Daoy (cell line): ENCODE measurements at regions not wholly inside any gene's neighbourhood (a gene's known extent, or its start where the extent isn't known, plus 50 kb on each side); places are given as distances from the start of the nearest gene placed in this dataset.
"Not testable (repeated sequence)": the region's sequence is repeated elsewhere in the genome, so short reads cannot be mapped to it uniquely, and the experiment has no call there.

Source experiments
- DNase-seq: peaks from one replicate; pipeline ENCODE4 v3.0.0-alpha.2; 2015; ENCODE audit warnings: low read depth

DNA sequence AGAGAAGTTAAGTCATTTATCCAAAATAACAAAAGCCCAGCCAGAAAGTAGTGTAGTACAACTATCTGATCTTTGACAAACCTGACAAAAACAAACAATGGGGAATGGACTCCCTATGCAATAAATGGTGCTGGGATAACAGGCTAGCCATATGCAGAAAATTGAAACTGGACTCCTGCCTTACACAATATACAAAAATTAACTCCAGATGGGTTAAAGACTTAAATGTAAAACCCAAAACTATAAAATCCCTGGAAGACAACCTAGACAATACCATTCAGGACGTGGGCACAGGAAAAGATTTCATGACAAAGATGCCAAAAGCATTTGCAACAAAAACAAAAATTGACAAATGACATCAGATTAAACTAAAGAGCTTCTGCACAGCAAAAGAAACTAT is 561.4 kb upstream of the CHAC2 start:
- not testable (repeated sequence) for DNase-seq

DNA sequence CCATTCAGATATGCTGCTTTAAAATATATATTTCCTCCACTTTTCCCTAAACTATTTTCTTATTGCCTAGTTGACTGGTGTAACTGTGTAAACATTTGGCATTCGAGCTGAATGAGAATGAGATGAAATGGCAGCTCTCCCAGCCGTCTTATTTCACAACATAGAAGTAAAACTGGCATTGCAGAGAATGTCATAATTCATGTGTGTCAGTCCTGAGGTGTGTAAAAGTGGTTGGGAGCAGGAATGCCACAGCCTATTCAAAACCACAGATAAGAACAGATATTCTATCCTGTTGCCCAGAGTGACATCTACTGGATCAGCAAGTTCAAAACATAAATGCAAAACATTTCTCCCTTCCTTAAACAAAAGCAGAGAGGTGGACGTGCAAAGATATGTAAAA is 565.5 kb upstream of the CHAC2 start:
- peak; percentile 20 for DNase-seq

DNA sequence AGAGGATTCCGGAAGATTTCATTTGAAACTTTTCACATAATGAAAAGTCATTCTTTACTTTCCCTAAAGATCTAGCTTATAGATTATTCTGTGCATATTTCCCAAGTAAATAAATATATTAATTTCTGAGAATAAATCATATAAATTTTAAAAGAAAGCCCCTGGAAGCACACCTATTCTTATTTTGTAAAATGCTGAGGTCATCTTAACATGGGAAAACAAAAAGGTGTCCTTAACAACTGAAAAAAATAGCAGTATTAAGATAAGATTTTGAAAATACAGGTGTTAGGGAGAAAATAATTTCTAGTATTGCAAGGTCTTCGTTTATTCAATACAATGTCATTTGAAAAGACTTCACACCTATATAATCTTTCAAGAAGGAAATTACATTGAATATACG is 567.5 kb upstream of the CHAC2 start:
- no peak for DNase-seq

DNA sequence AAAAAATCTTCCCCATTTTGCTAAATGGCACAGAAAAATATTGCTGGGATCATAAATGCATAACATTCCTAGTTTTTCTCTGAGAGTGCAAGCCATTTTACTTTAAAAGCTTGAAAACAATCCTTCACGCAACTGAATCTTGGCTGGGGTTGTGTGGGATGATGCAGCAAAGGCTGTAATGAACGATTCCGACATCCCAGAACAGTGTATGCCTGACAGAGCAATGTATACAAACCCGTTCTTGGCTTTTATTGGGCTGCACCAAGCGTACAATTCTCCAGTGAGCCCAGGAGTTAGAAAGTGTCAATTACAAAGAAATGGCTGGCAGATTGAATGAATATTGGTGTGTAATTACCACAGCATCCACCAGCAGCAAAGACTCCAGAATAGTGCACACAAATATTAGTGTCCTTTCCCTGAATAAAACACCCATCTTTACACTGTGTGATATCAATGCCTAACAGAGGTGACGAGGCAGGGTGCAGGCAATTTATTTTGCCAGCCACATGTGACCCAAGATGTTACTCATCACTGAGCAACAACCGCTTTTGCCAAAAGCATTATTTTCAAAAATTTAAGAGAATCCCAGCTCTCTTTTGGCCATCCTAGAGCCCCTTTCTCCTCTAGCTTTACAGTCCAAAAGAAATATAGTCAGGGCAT is 578.6 kb upstream of the CHAC2 start:
- no peak for DNase-seq

DNA sequence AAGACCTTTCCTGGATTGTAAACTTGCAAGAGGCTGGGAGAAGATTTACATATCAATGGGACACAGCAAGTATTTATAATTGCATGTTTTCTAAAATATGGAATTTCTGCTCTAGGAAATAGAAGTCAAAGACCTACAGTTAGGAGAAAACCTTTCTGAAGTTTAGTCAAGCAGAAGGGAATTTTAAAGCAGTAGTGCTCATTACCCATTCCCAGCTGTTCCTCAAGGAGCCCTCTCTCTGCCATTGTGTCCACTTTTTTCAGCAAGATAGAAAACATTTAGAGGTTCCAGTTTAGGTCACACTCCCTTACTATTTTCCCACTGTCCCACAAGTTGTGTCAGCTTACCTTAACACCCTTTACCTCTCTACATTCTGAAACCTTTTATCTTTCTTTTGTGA is 584.0 kb upstream of the CHAC2 start:
- DNase-seq = no peak

DNA sequence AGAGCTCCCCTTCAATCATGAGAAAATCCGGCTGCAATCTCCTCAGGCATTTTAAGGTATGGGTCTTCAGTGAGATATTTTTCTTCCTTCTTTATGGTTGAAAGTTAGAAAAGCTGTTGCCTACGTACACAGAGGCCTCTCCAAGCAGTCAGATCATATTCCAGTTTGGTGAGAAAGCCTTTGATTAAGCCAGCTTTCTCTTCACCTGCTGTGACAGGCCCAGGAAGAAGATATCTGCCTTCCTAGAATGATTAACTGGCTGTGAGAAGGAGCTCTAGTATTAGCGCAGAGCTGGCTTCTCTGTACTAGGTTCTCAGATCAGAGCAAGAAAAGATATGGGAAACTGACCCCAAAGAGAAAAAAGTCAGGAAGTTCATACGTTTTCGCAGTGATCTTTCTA is 585.0 kb upstream of the CHAC2 start:
- DNase-seq = no peak

DNA sequence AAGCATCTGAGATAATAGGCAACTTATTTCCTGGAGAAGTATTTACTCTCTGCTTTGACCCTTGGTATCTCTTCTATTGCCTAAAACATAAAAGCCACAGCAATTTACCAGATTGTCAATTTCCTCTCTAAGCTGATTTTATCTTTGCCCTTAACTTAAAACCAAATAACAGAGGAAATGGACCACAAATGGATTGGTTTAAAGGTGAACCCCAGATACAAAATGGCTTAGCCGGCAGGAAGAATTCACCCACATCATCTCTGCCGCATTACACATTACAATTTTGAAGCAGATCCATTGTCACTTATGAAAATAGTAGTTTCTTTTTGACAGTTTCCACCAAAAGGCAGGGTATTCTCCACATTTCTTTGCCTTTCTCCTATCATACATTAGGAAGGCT is 585.8 kb upstream of the CHAC2 start:
- DNase-seq = no peak

DNA sequence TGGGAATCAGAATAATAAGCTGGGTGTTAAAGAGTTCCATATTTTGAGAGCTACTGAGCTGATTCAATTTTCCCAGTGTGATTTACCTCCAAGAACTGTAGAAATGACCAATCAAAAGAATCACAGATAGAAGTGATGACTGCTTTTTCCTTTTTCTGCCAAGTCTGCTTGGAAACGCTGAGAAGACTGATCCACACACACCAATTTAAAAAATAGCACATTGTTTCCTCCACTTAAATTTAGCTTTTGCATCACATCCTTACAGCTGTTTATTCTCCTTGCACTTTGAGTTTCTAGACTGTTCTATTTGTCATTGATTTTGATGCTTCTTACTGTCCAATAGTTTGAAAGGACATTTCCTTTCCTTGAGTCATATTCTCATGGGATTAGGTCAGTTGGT is 590.3 kb upstream of the CHAC2 start:
- no peak for DNase-seq

DNA sequence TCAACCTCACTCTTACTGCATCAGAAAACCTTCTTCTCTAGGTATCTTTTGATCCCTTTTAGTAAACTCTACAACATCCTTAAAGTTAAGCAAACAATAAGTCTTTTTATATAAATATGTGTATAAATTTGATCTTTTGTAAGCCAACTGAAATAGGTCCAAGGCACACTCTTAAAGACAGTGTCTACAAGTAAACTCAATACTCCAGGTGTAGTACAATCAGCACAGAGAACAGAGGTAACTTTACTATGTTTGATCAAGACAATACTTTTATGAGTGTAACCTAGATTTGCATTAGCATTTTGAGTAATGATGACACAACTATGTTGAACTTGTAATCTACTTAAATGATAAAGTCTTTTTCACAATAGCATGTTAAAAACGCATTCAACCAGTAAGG is 593.1 kb upstream of the CHAC2 start:
- no peak for DNase-seq

DNA sequence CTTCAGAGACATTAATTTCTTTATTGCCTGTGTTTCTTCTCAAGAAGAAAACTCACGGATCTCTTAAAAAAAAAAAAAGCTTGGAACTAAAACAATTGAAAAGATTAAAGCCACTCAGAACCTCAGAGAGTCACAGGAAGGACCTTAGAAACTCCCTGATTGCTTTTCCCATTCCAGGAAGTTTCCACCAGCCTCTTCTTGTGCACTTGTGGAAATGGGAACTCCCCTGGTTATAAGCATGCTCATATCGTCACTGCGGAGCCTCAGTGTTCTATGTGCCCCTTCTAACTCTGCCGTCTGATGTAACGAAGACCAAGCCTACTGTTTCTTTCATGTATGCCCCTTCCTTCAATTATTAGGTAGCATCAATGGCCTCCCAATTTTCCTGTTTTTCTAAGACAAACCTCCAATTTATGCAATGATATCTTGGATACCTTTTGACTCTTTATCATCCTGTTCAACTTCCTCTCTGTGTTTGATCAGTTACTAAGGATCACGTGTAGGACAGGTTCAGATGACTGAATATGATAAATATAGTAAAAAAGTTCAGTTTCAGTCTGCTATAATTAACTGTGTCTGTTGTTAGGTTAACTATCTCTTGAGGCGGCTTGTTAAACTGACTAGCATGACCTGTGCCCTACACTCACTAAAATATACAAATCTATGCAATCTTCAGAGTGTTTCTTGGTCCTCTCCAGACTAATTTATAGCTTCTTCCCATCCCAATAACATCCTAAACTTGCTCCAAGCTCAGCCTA is 593.7 kb upstream of the CHAC2 start:
- DNase-seq = no peak

DNA sequence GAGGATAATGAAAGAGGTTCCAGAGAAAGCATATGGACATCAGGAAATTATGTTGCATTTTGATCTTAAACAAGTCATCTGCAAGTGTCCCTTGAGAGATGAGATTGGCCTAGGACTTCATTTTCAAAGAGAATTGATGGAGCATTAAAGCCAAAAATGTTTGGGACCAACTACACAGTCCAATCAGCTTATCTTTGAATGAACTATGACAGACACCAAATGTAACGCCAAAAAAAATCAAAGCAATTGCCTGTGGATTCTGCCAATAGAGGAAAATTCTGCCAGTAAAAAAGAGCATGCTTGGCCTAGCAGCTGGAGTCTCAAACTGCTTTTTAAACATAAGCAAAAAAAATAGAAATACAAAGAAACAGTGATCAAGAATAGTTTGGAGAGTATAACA is 594.5 kb upstream of the CHAC2 start:
- DNase-seq = no peak

DNA sequence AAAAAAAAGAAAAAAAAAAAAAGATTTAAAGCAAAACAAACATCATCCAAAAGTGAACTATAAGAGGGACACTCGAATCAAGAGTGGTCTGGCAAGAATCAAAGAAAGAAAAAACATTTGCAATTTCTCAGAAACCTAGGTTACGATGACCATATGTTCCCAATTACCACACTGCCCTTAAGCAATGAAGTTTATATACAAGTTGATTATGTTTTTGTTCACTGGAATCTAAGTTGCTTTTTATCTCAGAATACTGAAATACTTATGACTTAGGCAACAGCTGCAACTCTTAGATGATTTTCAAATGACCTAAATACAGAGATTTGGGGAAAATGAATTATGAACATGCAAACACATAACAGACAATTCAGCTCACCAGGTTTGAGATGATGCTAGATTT is 597.1 kb upstream of the CHAC2 start:
- DNase-seq = no peak

DNA sequence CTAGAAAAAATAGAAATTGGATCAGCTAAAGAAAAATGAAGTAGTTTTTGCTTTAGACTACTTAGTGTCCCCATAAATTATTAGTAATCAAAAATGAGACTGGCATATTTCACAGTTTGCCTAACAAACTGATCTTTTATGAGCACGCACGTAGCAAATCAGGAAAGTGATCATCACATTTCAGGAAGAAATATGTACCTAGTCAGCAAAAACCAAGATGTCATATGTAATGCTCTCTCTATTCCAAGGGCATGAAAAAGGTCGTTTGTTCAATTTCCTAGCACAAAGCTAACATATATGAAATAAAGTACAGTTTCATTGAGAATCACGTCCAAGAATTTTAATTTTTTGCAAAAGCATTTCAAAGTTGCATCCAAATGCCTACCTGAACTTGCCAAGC is 600.4 kb upstream of the CHAC2 start:
- DNase-seq = no peak

DNA sequence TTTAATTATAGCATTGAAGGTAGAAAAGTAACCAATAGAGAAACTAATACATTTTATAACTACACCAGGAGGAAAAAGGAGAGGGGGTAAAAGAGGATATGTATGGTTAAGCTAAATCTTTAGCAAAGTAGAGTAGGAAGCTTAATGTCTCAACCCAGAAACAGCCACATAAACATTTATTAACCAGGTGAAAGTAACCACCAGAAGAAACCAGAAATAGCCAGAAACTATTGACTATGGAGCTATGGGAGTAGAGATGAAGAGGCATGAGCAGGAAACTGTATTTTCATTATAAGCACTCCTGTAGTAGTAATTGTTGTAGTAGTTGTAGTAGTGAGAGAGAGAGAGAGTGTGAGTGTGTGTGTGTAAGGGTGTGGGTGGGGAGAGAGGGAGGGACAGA is 617.5 kb upstream of the CHAC2 start:
- DNase-seq = no peak

DNA sequence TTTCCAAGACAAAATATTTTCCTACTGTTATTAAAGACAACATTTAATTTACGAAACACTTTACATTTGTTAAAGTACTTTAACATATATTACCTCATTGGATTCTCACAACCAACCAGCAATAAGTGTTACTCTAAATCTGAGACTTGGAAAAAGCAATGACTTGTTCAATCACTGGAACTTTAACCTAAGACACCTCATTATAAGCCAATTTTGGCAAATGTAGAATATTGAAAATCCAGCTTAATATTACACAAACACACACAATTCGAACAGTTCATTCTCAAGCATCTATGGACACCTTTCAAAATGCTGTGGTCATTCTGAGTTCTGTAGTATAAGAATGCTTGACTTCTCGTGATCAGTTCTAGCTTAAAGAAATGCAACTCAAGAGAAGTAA is 619.4 kb upstream of the CHAC2 start:
- no peak for DNase-seq

DNA sequence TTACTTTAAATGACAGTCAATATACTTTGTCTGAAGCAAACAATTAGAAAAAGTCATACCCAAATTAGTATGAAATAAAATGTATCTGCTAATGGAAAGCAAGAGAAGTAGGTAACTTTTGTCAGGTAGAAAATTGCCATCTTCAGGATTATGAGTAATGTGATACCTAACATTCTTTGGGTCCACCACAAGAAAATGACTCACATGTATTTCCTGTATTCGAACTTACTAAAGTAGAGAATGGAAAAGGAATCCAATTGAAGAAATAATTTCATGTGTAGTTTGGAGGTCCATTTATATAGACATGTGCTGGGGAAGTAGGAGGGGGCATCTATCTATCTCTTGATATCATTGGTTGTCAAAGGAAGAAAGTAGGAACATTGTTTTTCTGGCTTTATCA is 636.2 kb upstream of the CHAC2 start:
- DNase-seq = peak; percentile 12

DNA sequence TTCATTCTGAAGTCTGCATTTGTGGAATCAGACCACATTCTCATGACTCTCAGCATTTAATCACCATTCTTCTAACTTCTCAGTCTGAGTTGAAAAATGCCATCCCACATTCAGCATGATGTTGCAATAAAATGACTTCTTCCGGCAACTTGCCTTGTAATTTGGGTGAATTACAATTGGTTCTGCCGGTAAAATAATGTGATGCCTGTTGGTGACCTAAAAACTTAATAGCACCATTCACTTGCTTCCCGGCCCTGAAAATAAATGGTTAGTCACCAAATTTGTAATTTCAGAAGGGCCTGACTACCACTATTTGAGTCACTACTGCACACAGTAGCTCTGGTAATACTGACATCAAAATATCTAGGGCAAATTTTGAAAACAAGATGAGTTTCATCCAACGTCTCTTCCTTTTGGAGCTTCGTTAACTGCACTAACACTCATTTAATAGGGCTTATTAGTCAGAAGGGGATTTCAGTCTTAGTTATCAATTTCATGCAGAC is 637.1 kb upstream of the CHAC2 start:
- DNase-seq = peak; percentile 8

DNA sequence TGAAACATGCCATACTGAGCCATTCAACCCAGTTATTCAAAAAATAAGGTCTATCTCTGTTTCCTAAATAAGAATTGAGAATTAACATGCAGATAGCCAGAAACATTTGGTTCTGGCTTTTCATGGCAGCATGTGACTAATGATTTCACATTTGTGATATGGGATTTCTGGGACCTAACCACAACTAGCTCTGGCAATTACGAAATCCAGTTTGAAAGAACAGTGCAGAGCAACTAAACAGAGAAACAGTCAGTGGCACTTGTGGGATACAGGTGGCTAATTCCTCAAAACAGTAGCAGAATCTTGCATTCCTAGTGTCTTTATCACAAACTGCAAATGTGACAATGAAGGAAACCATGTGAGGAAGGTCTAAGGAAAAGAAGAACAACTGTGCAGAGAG is 637.8 kb upstream of the CHAC2 start:
- peak; percentile 35 for DNase-seq

DNA sequence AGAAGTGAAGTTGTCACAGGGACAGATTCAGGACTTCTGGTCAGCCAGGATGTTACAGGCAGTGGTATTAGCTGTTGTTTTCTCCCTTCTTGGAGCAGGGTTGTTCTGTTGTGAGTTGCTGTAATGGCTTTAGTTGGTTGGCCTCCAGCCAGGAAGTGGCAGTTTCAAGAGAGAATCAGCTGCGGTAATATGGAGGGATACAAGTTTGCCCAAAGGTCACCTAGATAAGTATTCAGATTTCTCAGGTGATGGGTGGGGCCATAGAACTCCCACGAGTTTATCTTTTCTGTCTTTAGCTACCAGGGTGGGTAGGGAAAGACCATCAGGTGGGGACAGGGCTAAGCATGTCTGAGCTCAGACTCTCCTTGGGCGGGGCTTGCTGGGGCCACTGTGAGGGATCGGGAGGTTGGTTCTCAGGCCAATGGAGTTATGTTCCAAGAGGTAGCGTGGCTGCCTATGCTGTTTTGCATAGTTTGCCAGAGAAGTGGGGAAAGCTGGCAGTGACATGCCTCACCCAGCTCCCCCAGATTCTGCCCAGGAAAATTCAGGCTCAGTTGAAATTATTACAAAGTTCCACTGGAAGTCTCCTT is 640.4 kb upstream of the CHAC2 start:
- no peak for DNase-seq

DNA sequence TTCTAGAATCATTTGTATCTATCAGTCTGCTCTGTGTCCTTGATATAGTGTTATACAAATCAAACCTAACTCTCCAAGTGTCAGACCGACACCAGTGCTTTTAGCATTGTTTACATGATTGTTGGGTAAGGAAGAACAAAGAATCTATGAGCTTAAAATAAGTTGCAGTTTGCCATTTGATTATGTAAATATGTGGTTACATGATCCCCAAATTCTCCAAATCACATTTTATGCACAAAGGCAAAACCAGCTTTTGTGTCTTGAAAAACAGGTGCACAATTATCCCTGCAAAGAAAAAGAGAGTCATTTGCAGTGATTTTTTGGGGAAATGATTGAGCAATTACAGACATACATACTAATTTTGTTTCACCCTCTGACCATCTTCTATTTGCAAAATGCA is 652.6 kb upstream of the CHAC2 start:
- no peak for DNase-seq

DNA sequence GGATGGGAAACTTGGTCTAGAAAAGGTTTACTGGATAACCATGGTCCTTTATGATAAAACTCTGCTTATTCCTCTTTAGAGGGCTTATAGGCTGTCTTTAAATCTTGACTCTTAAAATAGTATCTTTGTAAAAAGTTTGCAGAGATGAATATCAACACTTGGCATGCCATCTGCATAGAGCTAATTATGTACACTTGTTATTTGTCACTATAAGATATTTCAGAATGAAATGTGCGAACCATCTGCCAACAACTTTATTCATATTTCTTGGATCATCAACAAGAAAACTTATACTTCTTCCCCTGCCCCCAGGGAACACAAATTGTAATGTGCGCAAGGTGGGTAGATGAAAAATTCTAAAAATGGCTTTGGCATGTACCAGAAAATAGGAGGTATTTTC is 653.0 kb upstream of the CHAC2 start:
- DNase-seq = no peak

DNA sequence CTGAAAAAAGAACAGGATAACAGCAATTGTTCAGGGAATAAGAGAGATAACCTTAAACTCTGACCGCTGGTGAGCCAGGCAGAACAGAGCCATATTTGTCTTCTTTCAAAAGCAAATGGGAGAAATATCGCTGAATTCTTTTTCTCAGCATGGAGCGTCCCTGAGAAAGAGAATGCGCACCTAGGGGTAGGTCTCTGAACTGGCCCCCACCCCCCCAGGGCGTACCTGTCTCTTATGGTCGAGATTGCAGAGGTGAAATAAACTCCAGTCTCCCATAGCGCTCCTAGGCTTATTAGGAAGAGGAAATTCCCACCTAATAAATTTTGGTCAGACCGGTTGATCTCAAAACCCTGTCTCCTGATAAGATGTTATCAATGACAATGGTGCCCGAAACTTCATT is 655.2 kb upstream of the CHAC2 start:
- not testable (repeated sequence) for DNase-seq

DNA sequence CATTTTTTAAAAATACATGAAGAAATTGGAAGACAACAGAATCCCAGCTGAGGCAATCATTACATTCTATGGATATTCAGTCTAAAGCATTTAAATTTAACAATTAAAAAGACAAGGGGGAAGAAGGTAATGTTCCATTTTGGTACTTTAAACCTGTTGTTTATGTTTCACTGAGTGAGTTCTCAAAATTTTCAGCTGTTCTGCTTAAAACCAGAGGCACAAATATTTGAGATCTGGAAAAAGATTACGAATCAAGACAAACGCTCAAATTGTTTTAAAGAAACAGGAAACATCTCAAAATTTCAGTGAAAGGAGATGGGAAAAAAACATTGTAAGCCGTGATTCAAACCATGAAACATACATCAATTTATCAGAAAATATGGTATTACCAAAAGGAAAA is 656.2 kb upstream of the CHAC2 start:
- DNase-seq = no peak
